ENCODE measurements at regions not wholly inside any gene's neighbourhood (a gene's known extent, or its start where the extent isn't known, plus 50 kb on each side); places are given as distances from the start of the nearest gene placed in this dataset.
"Not testable (repeated sequence)": the region's sequence is repeated elsewhere in the genome, so short reads cannot be mapped to it uniquely, and the experiment has no call there.

- not testable (repeated sequence) for H3K4me1 ChIP-seq (ENCODE audit: control insufficient read depth, insufficient read depth, low read length, poor library complexity, severe bottlenecking); H3K4me3 ChIP-seq (ENCODE audit: insufficient read depth, low read depth, low read length, poor library complexity, severe bottlenecking); H3K9me3 ChIP-seq (ENCODE audit: control insufficient read depth, low read length); DNase-seq; H3K27me3 ChIP-seq (replicated peaks; ENCODE audit: control insufficient read depth, insufficient read depth, low read length, poor library complexity, severe bottlenecking); H3K27ac ChIP-seq (ENCODE audit: insufficient read depth, low read length, poor library complexity, severe bottlenecking); H3K36me3 ChIP-seq (ENCODE audit: control insufficient read depth, insufficient read depth, low read length)
These were observed 72.6 kb upstream of the KIF2A start for GRCh38 chr5:62233083-62234046.

GRCh38 chr5:62236593-62236992, 69.4 kb upstream of the KIF2A start:
- H3K27me3 ChIP-seq (replicated peaks; ENCODE audit: control insufficient read depth, insufficient read depth, low read length, poor library complexity, severe bottlenecking); H3K27ac ChIP-seq (ENCODE audit: insufficient read depth, low read length, poor library complexity, severe bottlenecking); DNase-seq; H3K36me3 ChIP-seq (ENCODE audit: control insufficient read depth, insufficient read depth, low read length); H3K4me1 ChIP-seq (ENCODE audit: control insufficient read depth, insufficient read depth, low read length, poor library complexity, severe bottlenecking); H3K9me3 ChIP-seq (ENCODE audit: control insufficient read depth, low read length); H3K4me3 ChIP-seq (ENCODE audit: insufficient read depth, low read depth, low read length, poor library complexity, severe bottlenecking): not testable (repeated sequence)

GRCh38 chr5:62237944-62238343, 68.1 kb upstream of the KIF2A start:
- H3K4me3 ChIP-seq (ENCODE audit: insufficient read depth, low read depth, low read length, poor library complexity, severe bottlenecking); H3K4me1 ChIP-seq (ENCODE audit: control insufficient read depth, insufficient read depth, low read length, poor library complexity, severe bottlenecking): not testable (repeated sequence)

GRCh38 chr5:62238584-62238983, 67.4 kb upstream of the KIF2A start:
- H3K27ac ChIP-seq (ENCODE audit: insufficient read depth, low read length, poor library complexity, severe bottlenecking); DNase-seq; H3K27me3 ChIP-seq (replicated peaks; ENCODE audit: control insufficient read depth, insufficient read depth, low read length, poor library complexity, severe bottlenecking); H3K9me3 ChIP-seq (ENCODE audit: control insufficient read depth, low read length); H3K4me1 ChIP-seq (ENCODE audit: control insufficient read depth, insufficient read depth, low read length, poor library complexity, severe bottlenecking); H3K4me3 ChIP-seq (ENCODE audit: insufficient read depth, low read depth, low read length, poor library complexity, severe bottlenecking); H3K36me3 ChIP-seq (ENCODE audit: control insufficient read depth, insufficient read depth, low read length): not testable (repeated sequence)

More at GRCh38 chr5:62237944-62238343, 68.1 kb upstream of the KIF2A start:
- not testable (repeated sequence) for DNase-seq; H3K36me3 ChIP-seq (ENCODE audit: control insufficient read depth, insufficient read depth, low read length); H3K27ac ChIP-seq (ENCODE audit: insufficient read depth, low read length, poor library complexity, severe bottlenecking); H3K27me3 ChIP-seq (replicated peaks; ENCODE audit: control insufficient read depth, insufficient read depth, low read length, poor library complexity, severe bottlenecking); H3K9me3 ChIP-seq (ENCODE audit: control insufficient read depth, low read length)

GRCh38 chr5:62240494-62240893, 65.5 kb upstream of the KIF2A start:
- H3K27me3 ChIP-seq (replicated peaks; ENCODE audit: control insufficient read depth, insufficient read depth, low read length, poor library complexity, severe bottlenecking); H3K36me3 ChIP-seq (ENCODE audit: control insufficient read depth, insufficient read depth, low read length); H3K9me3 ChIP-seq (ENCODE audit: control insufficient read depth, low read length); DNase-seq; H3K27ac ChIP-seq (ENCODE audit: insufficient read depth, low read length, poor library complexity, severe bottlenecking); H3K4me1 ChIP-seq (ENCODE audit: control insufficient read depth, insufficient read depth, low read length, poor library complexity, severe bottlenecking); H3K4me3 ChIP-seq (ENCODE audit: insufficient read depth, low read depth, low read length, poor library complexity, severe bottlenecking): not testable (repeated sequence)

GRCh38 chr5:62242000-62242399, 64.0 kb upstream of the KIF2A start:
- H3K9me3 ChIP-seq (ENCODE audit: control insufficient read depth, low read length); H3K4me3 ChIP-seq (ENCODE audit: insufficient read depth, low read depth, low read length, poor library complexity, severe bottlenecking); H3K27ac ChIP-seq (ENCODE audit: insufficient read depth, low read length, poor library complexity, severe bottlenecking); DNase-seq; H3K36me3 ChIP-seq (ENCODE audit: control insufficient read depth, insufficient read depth, low read length); H3K4me1 ChIP-seq (ENCODE audit: control insufficient read depth, insufficient read depth, low read length, poor library complexity, severe bottlenecking); H3K27me3 ChIP-seq (replicated peaks; ENCODE audit: control insufficient read depth, insufficient read depth, low read length, poor library complexity, severe bottlenecking): not testable (repeated sequence)

GRCh38 chr5:62243046-62243445, 63.0 kb upstream of the KIF2A start:
- not testable (repeated sequence) for H3K36me3 ChIP-seq (ENCODE audit: control insufficient read depth, insufficient read depth, low read length); H3K9me3 ChIP-seq (ENCODE audit: control insufficient read depth, low read length); H3K4me3 ChIP-seq (ENCODE audit: insufficient read depth, low read depth, low read length, poor library complexity, severe bottlenecking); DNase-seq; H3K4me1 ChIP-seq (ENCODE audit: control insufficient read depth, insufficient read depth, low read length, poor library complexity, severe bottlenecking); H3K27me3 ChIP-seq (replicated peaks; ENCODE audit: control insufficient read depth, insufficient read depth, low read length, poor library complexity, severe bottlenecking); H3K27ac ChIP-seq (ENCODE audit: insufficient read depth, low read length, poor library complexity, severe bottlenecking)

- H3K9me3 ChIP-seq (ENCODE audit: control insufficient read depth, low read length); DNase-seq; H3K36me3 ChIP-seq (ENCODE audit: control insufficient read depth, insufficient read depth, low read length); H3K27me3 ChIP-seq (replicated peaks; ENCODE audit: control insufficient read depth, insufficient read depth, low read length, poor library complexity, severe bottlenecking); H3K27ac ChIP-seq (ENCODE audit: insufficient read depth, low read length, poor library complexity, severe bottlenecking); H3K4me1 ChIP-seq (ENCODE audit: control insufficient read depth, insufficient read depth, low read length, poor library complexity, severe bottlenecking); H3K4me3 ChIP-seq (ENCODE audit: insufficient read depth, low read depth, low read length, poor library complexity, severe bottlenecking): not testable (repeated sequence)
These were observed 57.8 kb upstream of the KIF2A start for GRCh38 chr5:62248192-62248591.

GRCh38 chr5:62250085-62250484, 55.9 kb upstream of the KIF2A start:
- not testable (repeated sequence) for H3K36me3 ChIP-seq (ENCODE audit: control insufficient read depth, insufficient read depth, low read length); H3K4me3 ChIP-seq (ENCODE audit: insufficient read depth, low read depth, low read length, poor library complexity, severe bottlenecking); H3K27me3 ChIP-seq (replicated peaks; ENCODE audit: control insufficient read depth, insufficient read depth, low read length, poor library complexity, severe bottlenecking); H3K27ac ChIP-seq (ENCODE audit: insufficient read depth, low read length, poor library complexity, severe bottlenecking); DNase-seq; H3K9me3 ChIP-seq (ENCODE audit: control insufficient read depth, low read length); H3K4me1 ChIP-seq (ENCODE audit: control insufficient read depth, insufficient read depth, low read length, poor library complexity, severe bottlenecking)

- H3K36me3 ChIP-seq (ENCODE audit: control insufficient read depth, insufficient read depth, low read length); H3K4me3 ChIP-seq (ENCODE audit: insufficient read depth, low read depth, low read length, poor library complexity, severe bottlenecking); H3K9me3 ChIP-seq (ENCODE audit: control insufficient read depth, low read length); H3K27ac ChIP-seq (ENCODE audit: insufficient read depth, low read length, poor library complexity, severe bottlenecking); H3K4me1 ChIP-seq (ENCODE audit: control insufficient read depth, insufficient read depth, low read length, poor library complexity, severe bottlenecking); H3K27me3 ChIP-seq (replicated peaks; ENCODE audit: control insufficient read depth, insufficient read depth, low read length, poor library complexity, severe bottlenecking); DNase-seq: not testable (repeated sequence)
These were observed 55.1 kb upstream of the KIF2A start for GRCh38 chr5:62250919-62251318.

All from effector memory CD4-positive, alpha-beta T cell (primary cell).